Erythroblast (primary cell): ENCODE measurements at regions not wholly inside any gene's neighbourhood (a gene's known extent, or its start where the extent isn't known, plus 50 kb on each side); places are given as distances from the start of the nearest gene placed in this dataset.

Source experiments
- GATA1 ChIP-seq: IDR thresholded peaks from 2 replicates; pipeline ENCODE4 v1.6.1; 2011; ENCODE audit warnings: low read depth, mild to moderate bottlenecking, control low read depth, low read length, moderate library complexity
- POLR2A ChIP-seq: IDR thresholded peaks from 2 replicates; pipeline ENCODE4 v1.6.1; 2011; ENCODE audit warnings: mild to moderate bottlenecking, low read length

GRCh38 chr22:47622541-47622940, 860.1 kb downstream of the TBC1D22A start:
- no peak for TF ChIP-seq POLR2A
- no peak for TF ChIP-seq GATA1
